Hematopoietic multipotent progenitor cell treated with erythropoietin and hydrocortisone succinate and interleukin-3 and kit ligand, for 8 days (in vitro differentiated cells): ENCODE measurements at regions not wholly inside any gene's neighbourhood (a gene's known extent, or its start where the extent isn't known, plus 50 kb on each side); places are given as distances from the start of the nearest gene placed in this dataset.
"Not testable (repeated sequence)": the region's sequence is repeated elsewhere in the genome, so short reads cannot be mapped to it uniquely, and the experiment has no call there.

Experiments
- DNase-seq: peaks from one replicate; pipeline ENCODE4 v3.0.0-alpha.2; 2015

DNA sequence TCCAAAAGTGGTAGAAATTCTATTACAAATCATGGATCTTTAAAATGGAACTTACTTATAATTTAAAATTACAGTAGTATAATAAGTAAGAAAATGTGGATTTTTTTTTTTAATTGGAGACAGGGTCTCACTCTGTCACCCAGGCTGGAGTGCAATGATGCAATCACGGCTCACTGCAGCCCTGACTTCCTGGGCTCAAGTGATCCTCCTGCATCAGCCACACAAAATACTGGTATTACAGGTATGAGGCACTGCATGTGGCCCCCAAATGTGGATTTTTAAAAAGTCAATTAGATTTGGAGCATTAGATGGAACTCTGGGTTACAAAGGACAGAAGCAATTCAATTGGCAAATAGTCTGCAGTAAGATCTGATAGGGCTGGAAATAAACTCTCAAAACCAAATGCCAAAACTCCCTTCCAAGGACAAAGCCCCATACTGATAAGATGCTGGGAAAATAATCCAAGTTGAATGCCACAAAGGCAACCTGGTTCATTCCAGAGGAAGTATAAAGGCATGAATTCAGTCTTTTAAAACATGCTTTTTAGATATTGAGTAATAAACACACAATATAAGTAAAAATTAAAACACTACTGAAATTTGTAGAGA is 294.2 kb downstream of the ZNF248 start:
- DNase-seq = no peak

DNA sequence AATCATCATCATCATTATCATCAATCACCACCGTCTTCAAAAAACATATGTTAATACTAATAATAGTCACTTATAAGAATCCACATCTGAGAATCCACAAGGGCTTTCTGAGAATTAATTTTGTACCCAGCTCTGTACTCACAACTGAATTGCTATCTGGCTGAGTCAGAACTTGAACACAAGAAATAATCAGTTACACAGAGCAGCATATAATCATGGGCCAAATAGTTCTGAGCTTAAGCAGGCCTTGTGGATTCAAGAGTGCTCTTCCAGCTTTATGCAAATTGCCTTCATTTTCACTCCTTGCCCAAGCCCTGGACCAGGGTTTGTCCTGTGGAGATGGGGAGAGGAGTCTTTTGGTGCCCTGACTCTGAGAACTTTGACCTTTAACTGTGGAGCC is 304.5 kb downstream of the ZNF248 start:
- DNase-seq = no peak

DNA sequence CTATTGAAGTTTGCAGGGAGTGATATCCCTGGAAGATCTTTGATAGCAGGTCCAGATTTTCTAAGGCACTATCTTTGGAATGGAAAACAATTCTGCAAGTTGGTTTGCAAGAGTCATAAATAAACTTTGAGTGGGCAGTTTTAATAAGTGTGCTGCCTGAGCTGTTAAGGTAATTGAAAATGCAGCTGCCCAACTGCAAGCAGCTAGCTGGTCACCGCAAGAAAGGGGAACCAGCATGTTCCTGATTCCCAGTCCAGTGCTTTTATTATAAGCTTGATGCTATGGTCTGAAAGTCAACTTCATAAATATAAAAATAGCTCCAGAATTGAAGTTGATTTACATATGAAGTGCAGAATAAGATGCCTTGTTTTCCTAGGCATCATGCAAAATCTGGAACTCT is 308.4 kb downstream of the ZNF248 start:
- no peak for DNase-seq

DNA sequence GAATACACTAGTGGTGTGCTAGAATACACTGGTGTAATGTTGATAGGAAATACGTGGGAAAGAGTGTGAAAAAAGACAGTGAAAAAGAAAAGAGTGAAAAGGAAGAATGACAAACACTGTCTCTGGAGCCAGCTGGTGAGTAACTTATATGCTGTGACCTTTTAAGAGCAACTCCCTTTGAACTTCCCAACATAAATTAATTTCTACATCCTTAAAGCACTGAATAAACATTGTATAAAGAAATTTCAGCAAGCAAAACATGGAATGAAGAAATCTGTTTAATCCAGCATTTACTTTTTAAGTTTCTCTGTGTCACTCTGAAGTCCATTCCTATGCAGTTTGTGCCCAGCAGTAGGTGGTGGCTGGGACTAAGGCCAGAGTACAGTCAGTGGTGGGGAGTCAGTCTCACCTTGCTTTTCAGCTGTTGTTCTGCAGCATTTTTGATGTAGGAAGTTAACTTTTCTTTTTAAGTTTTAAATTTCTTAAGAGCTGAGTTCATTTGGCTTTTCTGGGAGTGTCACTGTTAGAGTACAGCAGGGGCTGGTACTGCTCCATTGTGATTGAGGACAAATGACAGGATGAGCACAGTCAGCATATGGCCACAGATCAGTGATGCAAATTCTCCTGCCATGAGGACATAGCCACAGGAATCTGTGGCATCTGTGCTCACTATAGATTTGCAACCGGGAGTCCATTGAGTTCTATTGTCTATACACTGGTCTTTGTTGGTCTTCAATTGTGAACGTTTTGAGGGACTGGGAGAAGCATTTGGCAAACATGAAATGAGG is 321.8 kb downstream of the ZNF248 start:
- DNase-seq = no peak

GRCh38 chr10:37534166-37534565 is 323.2 kb downstream of the ZNF248 start:
- no peak for DNase-seq

GRCh38 chr10:37525410-37525809 is 332.0 kb downstream of the ZNF248 start:
- DNase-seq = peak; percentile 3

DNA sequence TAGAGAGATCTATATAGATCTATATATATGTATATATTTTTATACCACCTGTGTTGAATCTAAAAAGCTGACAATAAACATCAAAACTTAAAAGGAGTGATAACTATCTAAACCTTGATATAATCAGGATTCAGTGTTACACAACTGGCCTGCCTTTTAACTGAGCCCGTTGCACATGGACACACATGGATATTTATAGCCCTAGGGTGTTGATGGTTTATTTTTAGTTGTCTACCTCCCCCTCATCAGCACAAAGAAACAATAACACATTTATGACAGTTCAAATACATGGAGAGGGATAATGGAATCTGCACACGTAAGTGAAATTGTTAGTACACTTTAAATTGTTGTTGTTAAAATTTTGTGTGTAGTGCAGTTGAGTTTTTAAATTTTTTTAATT is 336.9 kb downstream of the ZNF248 start:
- no peak for DNase-seq

DNA sequence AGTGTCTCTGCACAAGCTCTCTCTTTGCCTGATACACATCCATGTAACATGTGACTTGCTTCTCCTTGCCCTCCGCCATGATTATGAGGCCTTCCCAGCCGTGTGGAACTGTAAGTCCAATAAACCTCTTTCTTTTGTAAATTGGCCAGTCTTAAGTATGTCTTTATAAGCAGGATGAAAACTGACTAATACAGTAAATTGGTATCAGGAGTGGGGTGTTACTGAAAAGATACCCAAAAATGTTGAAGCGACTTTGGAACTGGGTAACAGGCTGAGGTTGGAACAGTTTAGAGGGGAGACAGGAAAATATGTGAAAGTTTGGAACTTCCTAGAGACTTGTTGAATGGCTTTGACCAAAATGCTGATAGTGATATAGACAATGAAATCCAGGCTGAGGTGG is 346.9 kb downstream of the ZNF248 start:
- not testable (repeated sequence) for DNase-seq

GRCh38 chr10:37496061-37496460 is 361.3 kb downstream of the ZNF248 start:
- no peak for DNase-seq

GRCh38 chr10:37495415-37495814 is 362.0 kb downstream of the ZNF248 start:
- no peak for DNase-seq

- not testable (repeated sequence) for DNase-seq
These were observed 364.1 kb downstream of the ZNF248 start for GRCh38 chr10:37493185-37493796.

- DNase-seq = no peak
These were observed 364.9 kb downstream of the ANKRD30A start for GRCh38 chr10:37490266-37490665.

DNA sequence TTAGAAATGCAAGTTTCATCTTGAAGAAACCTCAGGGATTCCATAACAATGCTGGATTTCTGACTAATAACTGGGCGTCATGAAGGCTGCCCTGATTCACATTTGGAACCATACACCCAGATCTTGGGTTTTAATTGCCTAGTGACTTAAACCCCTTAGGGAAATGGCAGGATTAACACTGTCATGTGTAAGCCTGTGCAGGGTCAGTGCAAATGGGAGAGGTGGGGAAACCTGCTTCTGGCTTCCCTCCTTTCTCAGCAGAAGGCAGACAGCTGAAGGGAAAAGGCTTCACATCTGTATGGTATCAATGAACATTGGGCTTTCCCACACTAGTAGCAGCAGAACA is 364.2 kb downstream of the ANKRD30A start:
- DNase-seq = no peak

GRCh38 chr10:37488792-37489657 is 363.6 kb downstream of the ANKRD30A start:
- no peak for DNase-seq

DNA sequence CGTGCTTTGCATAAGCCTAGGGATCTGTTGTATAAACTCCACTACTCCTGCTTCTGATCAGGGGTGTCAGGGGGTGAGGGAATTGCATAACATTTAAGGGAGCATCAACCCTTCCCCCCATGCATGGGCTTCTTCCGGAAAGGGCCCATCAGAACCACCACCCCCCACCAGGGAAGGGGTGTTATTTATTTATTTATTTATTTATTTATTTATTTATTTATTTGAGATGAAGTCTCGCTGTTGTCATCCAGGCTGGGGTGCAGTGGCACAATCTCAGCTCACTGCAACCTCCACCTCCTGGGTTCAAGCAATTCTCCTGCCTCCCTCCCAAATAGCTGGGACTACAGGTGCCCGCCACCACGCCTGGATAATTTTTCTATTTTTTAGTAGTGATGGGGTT is 355.2 kb downstream of the ANKRD30A start:
- DNase-seq = not testable (repeated sequence)

- no peak for DNase-seq
These were observed 354.1 kb downstream of the ANKRD30A start for GRCh38 chr10:37479469-37479868.

- DNase-seq = no peak
These were observed 353.0 kb downstream of the ANKRD30A start for GRCh38 chr10:37478381-37478780.

DNA sequence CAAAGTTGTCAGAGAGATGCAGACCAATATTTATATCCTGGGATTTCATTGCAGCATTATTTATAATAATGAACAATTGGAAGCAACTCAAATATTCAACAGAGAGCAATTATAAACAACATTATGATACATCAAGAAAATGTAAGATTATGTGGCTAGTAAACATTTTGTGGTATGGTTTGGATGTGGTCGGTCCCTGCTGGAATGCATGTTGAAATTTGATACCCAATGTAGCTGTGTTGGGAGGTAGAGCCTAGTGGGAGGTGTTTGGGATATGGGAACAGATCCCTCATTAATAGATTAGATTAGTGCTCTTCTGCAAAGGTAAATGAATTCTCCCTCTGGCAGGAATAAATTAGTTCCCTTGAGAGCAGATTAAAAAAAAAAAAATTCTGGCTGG is 350.9 kb downstream of the ANKRD30A start:
- no peak for DNase-seq

GRCh38 chr10:37474645-37475044 is 349.2 kb downstream of the ANKRD30A start:
- DNase-seq = no peak

GRCh38 chr10:37473906-37474305 is 348.5 kb downstream of the ANKRD30A start:
- DNase-seq = no peak

- DNase-seq = no peak
These were observed 341.8 kb downstream of the ANKRD30A start for GRCh38 chr10:37467246-37467645.

- DNase-seq = no peak
These were observed 331.1 kb downstream of the ANKRD30A start for GRCh38 chr10:37456456-37456855.

GRCh38 chr10:37448161-37448560 is 322.8 kb downstream of the ANKRD30A start:
- no peak for DNase-seq
